NCI-H226 (cell line): ENCODE measurements at regions not wholly inside any gene's neighbourhood (a gene's known extent, or its start where the extent isn't known, plus 50 kb on each side); places are given as distances from the start of the nearest gene placed in this dataset.

Experiments
- DNase-seq: peaks from one replicate; pipeline ENCODE4 v3.0.0-alpha.2; 2015

GRCh38 chr18:59957957-59958356 lies 58.2 kb downstream of the PMAIP1 start:
- peak; percentile 57 for DNase-seq

GRCh38 chr18:59954755-59955156 lies 55.0 kb downstream of the PMAIP1 start:
- peak; percentile 50 for DNase-seq

GRCh38 chr18:59954241-59954640 lies 54.4 kb downstream of the PMAIP1 start:
- DNase-seq, result no peak
